CD4-positive, alpha-beta T cell treated with Interferon alpha-2 for 1 hour (primary cell): ENCODE measurements at regions not wholly inside any gene's neighbourhood (a gene's known extent, or its start where the extent isn't known, plus 50 kb on each side); places are given as distances from the start of the nearest gene placed in this dataset.

Experiments used
- DNase-seq, 2 donors: peaks; one replicate each; pipeline ENCODE4 v3.0.0-alpha.2; 2020 to 2022

- DNase-seq = no peak
These were observed 570.2 kb downstream of the SLITRK1 start for GRCh38 chr13:83311886-83312577.

- no peak for DNase-seq
These were observed 583.7 kb downstream of the SLITRK1 start for GRCh38 chr13:83298617-83299016.

GRCh38 chr13:83297586-83298290 is 584.5 kb downstream of the SLITRK1 start:
- no peak for DNase-seq

GRCh38 chr13:83295686-83296085 is 586.6 kb downstream of the SLITRK1 start:
- no peak for DNase-seq

- DNase-seq = no peak
These were observed 595.5 kb downstream of the SLITRK1 start for GRCh38 chr13:83286737-83287136.

- no peak for DNase-seq
These were observed 600.6 kb downstream of the SLITRK1 start for GRCh38 chr13:83281654-83282053.

GRCh38 chr13:83274679-83275078 is 607.6 kb downstream of the SLITRK1 start:
- no peak for DNase-seq

- DNase-seq = no peak
These were observed 609.5 kb downstream of the SLITRK1 start for GRCh38 chr13:83272652-83273240.

GRCh38 chr13:83272076-83272475 is 610.2 kb downstream of the SLITRK1 start:
- DNase-seq = no peak

GRCh38 chr13:83265279-83265678 is 617.0 kb downstream of the SLITRK1 start:
- no peak for DNase-seq

- DNase-seq = no peak
These were observed 633.5 kb downstream of the SLITRK1 start for GRCh38 chr13:83248751-83249150.

- DNase-seq = no peak
These were observed 649.6 kb downstream of the SLITRK1 start for GRCh38 chr13:83232626-83233025.

- no peak for DNase-seq
These were observed 652.5 kb downstream of the SLITRK1 start for GRCh38 chr13:83229574-83230305.

- DNase-seq = no peak
These were observed 658.7 kb downstream of the SLITRK1 start for GRCh38 chr13:83223546-83223945.

GRCh38 chr13:83221813-83222241 is 660.4 kb downstream of the SLITRK1 start:
- DNase-seq = no peak

- DNase-seq = no peak
These were observed 661.0 kb downstream of the SLITRK1 start for GRCh38 chr13:83221256-83221655.

- no peak for DNase-seq
These were observed 662.0 kb downstream of the SLITRK1 start for GRCh38 chr13:83220241-83220640.

GRCh38 chr13:83219832-83220231 is 662.4 kb downstream of the SLITRK1 start:
- DNase-seq = no peak

GRCh38 chr13:83216479-83217245 is 665.6 kb downstream of the SLITRK1 start:
- DNase-seq = no peak

GRCh38 chr13:83215627-83216026 is 666.6 kb downstream of the SLITRK1 start:
- no peak for DNase-seq

GRCh38 chr13:83214452-83214851 is 667.8 kb downstream of the SLITRK1 start:
- no peak for DNase-seq

GRCh38 chr13:83211301-83211700 is 671.0 kb downstream of the SLITRK1 start:
- no peak for DNase-seq

- no peak for DNase-seq
These were observed 677.4 kb downstream of the SLITRK1 start for GRCh38 chr13:83204886-83205285.
